ENCODE measurements at regions not wholly inside any gene's neighbourhood (a gene's known extent, or its start where the extent isn't known, plus 50 kb on each side); places are given as distances from the start of the nearest gene placed in this dataset.

DNA sequence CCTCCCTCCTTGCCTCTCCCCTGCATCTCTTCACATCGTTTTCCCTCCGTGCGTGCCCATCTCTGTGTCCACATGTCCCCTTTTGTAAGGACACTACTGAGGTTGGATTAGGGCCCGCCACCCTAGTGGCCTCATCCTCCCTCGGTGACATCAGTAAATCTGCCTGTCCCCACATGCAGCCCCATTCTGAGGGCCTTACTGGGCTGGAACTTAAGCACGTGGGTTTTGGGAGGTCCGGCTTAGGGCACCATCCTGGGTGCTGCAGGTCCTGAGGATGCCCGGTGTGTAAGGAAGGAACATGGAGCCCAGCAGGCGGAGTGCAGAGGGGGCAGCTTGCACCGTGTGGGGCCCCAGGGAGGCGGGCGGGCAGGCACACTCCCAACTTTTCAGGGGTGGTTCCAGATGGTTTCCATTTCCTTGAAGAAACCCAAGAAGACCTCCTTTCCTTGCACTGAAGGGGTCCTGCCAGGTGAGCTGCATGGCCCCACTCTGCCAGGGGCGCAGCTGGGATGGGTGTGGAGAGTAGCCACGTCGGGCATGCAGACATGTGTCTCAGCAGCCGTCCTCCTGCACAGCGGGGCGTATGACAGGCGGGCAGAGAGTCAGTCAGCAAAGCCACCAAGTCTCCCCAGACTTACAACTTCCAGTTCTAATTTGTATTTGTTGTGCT is 329.9 kb downstream of the QKI start:
- no peak for TF ChIP-seq RAD21 (IDR thresholded peaks at IDR 0.05; ENCODE audit: low read length)
- TF ChIP-seq, protein P1, sequence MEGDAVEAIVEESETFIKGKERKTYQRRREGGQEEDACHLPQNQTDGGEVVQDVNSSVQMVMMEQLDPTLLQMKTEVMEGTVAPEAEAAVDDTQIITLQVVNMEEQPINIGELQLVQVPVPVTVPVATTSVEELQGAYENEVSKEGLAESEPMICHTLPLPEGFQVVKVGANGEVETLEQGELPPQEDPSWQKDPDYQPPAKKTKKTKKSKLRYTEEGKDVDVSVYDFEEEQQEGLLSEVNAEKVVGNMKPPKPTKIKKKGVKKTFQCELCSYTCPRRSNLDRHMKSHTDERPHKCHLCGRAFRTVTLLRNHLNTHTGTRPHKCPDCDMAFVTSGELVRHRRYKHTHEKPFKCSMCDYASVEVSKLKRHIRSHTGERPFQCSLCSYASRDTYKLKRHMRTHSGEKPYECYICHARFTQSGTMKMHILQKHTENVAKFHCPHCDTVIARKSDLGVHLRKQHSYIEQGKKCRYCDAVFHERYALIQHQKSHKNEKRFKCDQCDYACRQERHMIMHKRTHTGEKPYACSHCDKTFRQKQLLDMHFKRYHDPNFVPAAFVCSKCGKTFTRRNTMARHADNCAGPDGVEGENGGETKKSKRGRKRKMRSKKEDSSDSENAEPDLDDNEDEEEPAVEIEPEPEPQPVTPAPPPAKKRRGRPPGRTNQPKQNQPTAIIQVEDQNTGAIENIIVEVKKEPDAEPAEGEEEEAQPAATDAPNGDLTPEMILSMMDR (conservative IDR thresholded peaks at IDR 0.05; ENCODE audit: low read depth, low read length) = no peak
- TF ChIP-seq MAZ (IDR thresholded peaks at IDR 0.05; ENCODE audit: borderline replicate concordance, low read depth, low read length) = no peak
- no peak for TF ChIP-seq POLR2A (IDR thresholded peaks at IDR 0.05; ENCODE audit: low read depth, low read length)
- TF ChIP-seq BHLHE40 (IDR thresholded peaks at IDR 0.05; ENCODE audit: low read depth, low read length) = no peak

All from IMR-90 (cell line).